Stimulated activated naive CD4-positive, alpha-beta T cell (primary cell): ENCODE measurements at regions not wholly inside any gene's neighbourhood (a gene's known extent, or its start where the extent isn't known, plus 50 kb on each side); places are given as distances from the start of the nearest gene placed in this dataset.
A peak's percentile ranks its signal among the peaks of the same experiment; 100 is the strongest.

Experiments
- DNase-seq, 6 experiments: peaks; one replicate each; lab custom pipeline; 2025; lab: John Stamatoyannopoulos, UW

DNA sequence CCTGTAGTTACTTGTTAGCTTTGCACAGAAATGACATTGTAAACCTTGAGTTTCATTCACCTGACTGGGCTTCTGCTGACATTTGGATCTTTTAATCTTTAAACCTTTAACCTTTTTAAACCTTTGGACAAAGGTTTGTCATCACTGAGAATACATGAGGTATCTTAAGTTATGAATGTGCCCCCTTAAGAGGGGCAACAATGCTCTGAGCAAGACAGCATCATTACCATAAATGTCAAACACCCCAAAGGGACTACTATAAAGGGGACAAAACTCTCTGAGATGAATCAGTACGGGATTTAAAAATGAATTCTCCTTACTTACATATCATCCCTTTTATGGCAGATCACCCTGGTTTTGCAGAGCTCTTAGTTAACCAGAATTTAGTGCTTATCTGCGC lies 203.3 kb downstream of the COG6 start:
- no peak for DNase-seq

DNA sequence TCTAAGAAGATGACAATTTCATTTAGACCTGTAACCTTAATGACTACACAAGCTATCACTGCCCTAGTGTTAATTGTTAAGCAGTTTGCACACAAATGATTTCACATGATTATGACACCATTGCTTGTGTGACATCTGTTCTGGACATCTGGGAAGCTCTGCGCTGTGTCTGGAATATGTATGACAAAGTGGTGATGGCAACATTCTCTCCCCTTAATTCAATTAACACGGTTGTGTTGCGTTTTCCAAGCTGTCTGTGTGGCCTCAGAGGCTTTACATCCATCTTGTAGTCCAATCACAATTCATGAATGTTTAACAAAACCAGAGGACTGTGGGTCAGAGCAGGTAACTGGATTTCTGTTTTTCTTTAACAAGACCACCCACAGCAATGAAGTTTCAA lies 204.4 kb downstream of the COG6 start:
- DNase-seq = no peak

DNA sequence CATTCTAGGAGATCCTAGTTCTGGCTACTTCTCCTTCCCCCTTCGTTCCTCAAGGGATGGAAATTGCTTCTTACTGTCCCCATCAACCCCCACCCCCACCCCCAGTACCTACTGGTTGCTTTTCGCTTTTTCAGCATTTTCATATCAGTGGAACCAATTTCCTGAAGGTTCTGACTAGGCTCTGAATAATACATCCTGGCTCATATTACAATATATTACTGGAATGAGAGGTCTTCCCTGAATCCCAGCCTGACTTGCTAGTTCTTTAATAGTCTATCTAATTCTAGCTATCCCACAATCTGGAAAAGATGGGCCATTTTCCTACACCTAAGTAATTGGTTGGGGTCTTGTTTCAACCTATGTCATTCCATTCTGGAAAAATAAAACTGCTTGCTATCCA lies 207.4 kb downstream of the COG6 start:
- DNase-seq = no peak

DNA sequence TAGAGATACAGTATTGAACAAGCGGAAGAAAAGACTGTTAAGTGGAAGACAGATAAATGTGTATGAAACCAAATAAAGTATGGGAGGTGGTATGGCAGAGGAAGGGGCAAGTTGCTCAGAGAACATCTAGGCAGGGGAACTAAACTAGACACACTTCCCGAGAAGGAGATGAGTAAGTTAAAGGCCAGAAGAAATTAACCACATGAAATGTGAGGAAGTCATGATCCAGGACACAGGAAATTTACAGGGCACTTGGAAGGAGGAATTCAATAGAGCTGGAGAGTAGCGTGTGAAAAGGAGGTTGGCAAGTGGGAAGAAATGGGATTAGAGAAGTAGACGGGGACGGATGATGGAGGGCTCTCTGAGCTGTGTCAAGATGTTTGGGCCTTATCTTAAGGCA lies 208.8 kb downstream of the COG6 start:
- no peak for DNase-seq

DNA sequence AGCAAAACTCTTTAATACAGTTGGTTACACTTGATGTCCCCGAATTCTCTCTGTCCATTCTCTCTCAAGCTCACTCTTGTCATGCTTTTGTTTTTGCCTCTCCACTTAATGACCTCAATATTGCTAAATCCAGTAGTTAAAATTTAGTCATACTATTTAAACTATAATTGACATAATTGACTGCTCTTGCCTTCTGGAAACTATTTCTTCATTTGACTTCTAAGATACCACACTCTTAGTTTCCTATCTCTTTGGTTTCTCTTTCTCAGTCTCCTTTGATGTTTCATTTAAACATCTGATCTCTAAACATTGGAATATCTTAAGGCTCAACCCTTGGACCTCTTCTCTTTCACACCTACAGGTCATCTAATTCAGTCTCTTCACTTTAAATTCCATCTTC lies 211.3 kb downstream of the COG6 start:
- no peak for DNase-seq

DNA sequence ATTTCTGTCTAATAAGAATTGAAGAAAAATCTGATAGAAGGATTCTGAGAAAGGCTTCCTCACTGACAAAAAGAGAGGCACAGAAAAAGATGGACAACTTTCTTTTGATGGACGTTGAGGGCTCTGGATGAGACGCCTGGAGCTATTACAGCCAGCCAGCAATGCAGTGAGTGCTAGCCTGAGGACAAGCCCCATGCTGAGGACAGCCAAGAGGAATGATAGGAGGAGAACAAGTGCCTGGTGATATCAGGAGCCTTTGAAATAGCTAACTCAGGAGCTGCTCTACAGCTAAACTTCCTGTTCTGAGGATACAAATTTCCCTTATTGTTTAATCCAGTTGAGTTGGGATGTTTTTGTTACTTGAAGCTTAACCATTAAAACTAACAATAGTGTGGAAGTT lies 212.3 kb downstream of the COG6 start:
- no peak for DNase-seq

DNA sequence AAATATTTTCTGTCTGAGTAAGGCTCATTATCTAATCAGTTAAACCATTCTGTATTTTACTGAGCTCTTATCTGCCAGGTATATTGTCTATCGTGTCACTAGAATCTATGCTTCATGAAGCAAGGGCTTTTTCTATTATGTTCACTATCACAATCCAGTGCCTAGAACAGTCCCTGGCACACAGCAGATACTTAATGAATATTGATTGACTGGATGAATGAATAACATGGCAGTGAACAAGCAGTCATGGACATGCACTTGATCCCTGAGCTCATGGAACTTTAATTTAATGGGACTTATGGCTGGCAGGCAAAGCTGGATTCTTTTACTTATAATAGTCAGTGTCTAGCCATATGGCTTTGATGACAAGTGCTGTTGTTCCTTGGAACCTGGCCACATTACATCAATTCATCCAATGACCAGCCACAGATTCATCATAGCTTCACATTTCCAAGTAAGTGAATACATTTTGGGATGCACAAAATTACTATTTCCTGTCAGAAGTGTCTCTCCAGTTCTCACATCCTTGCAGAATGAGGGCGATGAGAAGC lies 214.8 kb downstream of the COG6 start:
- no peak for DNase-seq

DNA sequence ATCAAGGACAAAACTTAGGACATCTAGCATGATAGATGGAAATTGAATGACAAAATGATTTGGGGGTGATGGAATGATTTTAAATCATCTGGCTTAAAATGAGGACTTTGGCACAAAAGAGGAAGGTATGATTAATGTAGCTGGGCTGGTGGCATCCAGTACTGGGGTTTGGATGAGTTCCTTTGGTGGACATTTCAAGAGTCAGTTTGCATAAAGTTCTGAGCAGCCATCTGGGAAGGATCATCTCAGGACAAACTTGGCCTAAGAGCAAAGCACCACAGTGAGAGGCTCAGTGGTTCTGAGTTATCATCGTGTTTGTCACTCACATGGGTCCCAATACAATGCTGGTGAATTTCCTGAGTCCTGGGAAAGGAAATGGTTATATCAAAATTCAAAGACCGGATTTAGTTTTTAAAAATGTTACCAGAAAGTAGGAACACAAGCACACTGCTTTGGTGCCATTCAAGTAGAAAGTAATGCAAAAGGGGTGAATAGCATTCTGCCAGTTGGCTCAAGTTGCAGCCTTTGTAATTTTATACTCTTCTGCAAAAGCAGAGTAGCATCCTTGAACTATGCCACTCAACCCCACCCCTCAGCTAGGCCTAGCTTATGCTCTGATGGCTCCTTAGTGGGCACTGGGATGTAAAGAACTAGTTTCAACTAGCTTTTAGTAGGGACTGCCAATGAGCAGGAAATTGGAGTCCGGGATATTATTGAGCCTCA lies 219.0 kb downstream of the COG6 start:
- DNase-seq = no peak

DNA sequence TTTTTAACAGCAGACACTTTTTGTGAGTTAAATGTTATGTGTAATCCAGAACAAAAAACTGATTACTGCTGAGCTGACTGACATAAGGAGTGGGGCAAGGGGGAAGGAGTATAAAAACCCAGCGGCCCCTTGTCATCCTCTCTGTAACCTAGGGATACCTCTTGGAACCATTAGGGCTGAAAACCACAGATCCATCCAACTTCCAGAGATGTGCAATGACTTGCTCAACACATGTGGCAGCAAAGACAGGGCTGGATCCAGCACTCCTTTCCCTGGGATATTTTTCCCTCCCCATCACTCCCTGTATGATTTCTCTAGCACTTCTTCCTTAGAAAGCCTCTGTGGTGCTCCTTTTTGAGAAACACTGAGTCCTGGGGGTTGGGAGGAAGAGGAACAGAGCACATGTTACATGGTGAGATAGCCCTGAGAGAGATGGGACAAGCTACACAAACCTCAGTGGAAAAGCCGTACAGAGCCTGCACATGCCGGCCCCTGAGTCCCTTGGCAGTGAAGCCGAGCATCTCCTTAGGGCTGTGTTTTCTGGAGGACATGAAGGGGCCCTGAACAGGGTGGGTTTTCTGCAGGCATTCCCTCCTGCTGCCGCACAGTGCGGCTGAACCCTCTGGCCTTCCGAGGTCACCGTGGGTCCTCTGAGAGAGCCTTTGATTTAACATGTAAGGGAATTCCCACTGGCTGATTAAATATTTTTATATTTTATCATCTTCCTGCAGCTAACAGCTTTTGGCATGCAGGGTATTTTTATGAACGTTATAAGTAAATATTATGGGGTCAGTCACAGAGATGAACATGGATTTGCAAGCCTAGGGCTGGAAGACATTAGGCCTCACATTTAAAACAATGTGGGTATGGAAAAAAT lies 219.9 kb downstream of the COG6 start:
- no peak for DNase-seq

DNA sequence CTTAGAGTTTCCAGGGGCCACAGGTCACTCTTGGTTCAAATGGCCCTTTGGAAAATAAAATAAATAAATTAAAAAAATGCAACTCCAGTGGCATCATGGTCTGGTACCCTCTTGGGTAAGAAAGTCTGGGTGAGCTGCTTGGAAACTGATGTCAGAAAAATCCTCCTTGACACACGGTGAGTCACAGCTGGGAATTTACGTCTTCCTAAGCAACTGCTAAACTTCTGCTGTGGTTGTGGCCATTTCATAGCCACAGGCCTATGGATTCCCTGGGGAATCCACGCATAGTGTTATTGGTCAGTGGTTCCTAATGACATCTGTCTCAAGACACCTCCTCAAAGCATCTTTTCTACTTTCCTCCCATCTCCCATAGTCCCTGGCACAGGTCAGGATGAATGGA lies 220.8 kb downstream of the COG6 start:
- DNase-seq = no peak

DNA sequence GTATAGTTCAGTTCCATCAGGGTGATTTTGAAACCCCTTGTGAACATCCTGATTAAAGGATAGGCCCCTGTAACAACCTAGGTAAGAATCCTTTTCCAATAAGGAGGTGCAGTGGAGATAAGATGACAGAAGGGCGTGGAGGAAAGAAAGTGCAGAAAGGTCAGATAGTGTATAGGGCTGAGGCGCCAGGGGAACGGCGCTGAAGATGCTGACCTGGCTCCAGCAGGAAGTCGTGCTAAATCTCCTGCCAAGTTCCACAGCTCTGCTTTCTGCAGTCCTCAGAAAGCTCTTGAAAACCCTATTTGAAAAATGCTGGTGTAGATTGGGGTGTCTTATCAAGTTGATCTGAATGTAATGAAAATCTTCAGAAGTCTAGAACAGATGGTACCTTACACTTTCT lies 221.7 kb downstream of the COG6 start:
- no peak for DNase-seq

DNA sequence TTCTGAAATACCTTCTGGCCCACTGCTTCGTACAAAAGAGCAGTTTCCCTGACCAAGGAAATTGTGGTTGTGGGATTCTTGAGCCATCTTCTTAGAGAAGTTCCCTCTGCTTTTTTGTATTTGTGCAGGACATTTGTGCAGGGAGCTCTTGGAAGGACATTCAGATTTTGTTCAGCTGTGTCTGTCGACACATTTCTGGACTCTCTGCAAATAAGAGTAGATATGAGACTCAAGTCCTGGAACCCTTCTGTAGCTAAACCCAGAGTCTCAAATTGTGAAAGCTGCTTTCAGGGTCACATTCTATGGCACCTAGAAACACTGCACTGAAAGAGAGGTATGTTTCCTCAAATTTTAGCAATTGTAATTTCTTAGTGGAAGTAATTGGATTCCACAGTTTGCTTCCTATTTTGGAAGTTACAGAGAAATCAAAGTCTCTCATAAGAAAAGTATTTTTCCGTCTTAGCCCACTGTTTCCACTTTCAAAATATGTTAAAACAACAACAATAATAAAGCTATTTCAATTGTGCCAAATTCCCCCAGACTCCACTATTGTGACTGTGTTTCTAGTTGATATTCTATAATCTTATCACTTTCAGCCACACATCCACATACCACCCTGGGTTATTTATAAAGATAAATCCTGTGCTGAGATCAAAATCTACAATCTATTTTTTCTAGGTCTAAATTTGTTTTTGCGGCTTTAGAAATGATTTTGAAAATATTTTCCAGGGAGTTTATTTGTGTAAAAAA lies 224.0 kb downstream of the COG6 start:
- no peak for DNase-seq

DNA sequence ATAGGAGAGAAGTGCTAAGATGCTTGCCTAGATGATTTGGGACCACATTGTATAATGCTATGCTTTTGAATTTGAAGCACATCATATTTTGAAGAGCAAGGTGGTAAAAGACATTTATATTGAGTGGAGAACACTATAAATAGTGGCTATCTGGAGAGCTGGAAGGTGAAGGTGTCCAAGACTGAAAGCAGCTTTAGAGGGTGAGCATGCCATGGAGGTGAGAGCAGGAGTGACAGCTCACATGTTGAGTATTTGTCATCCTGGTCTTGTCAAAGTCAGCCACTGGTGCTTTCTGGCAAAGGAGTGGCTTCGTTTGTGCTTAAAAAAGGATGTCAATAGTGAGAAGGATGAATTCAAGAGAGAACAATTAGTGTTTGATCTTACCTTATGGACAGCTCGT lies 225.9 kb downstream of the COG6 start:
- no peak for DNase-seq

DNA sequence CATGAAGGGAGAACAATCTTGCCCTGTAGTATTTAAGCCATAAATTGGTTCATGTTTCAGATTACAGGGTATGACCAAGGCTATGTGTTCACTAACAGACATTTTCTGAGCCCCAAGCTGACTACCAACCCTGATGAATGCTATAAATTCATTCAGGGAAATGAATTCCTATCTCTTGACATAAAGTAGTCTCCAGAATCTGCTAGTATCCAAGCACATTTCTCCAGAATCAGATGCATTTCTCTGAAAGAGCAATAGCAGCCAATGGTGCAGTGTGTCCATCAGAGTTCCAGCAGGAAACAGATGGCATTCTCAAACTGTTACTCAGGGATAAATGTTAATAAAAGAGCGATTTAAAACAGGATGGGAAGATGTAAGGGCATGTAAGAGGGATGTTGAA lies 226.4 kb downstream of the COG6 start:
- DNase-seq = no peak

DNA sequence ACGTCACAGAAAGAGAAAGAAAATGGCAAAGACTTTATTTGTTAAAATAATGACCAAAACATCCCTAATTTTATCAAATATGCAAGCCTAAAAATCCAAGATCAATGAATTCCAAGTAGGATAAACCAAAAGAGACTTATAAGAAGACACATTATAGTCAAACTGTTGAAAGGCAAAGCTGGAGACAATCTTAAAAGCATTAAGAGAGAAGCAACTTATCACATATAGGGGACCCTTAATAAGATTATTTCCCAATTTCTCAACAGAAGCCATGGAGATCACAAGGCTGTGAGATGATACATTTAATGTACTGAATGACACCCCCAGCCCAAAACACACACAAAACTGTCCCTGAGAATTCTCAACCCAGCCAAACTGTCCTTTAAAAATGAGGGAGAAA lies 228.7 kb downstream of the COG6 start:
- no peak for DNase-seq

DNA sequence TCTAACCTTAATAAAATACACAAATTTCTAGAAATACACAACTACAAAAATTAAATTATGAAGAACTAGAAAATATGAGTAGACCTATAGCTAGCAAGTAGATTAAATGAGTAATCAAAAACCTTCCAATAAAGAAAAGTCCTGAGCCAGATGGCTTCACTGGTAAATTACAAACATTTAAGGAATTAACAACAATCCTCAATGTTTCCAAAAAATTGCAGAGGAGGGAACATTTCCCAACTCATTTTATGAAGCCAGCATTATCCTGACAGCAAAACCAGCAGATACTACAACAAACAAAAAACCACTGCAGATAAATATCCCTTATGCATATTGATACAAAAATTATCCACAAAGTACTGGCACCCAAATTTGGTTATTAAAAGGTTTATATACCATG lies 230.9 kb downstream of the COG6 start:
- DNase-seq = no peak

DNA sequence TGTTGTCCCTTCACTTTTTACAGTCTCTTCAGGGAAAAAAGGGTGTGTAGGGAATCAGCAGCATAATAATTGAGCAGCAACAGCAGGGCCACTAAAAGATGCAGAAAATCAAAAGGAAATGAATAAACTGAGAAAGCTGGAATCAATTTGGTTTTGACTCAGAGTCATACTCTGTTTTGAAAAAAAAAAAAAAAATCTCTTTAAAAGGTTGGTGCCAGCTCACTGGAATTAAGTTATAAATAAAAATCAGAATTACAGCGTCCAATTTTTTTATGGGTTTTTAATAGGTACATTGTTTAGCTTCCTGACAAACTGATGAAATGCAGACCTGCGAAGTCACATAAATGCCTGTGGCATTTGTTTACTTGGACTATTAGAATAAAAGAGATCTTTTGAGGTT lies 231.9 kb downstream of the COG6 start:
- no peak for DNase-seq

DNA sequence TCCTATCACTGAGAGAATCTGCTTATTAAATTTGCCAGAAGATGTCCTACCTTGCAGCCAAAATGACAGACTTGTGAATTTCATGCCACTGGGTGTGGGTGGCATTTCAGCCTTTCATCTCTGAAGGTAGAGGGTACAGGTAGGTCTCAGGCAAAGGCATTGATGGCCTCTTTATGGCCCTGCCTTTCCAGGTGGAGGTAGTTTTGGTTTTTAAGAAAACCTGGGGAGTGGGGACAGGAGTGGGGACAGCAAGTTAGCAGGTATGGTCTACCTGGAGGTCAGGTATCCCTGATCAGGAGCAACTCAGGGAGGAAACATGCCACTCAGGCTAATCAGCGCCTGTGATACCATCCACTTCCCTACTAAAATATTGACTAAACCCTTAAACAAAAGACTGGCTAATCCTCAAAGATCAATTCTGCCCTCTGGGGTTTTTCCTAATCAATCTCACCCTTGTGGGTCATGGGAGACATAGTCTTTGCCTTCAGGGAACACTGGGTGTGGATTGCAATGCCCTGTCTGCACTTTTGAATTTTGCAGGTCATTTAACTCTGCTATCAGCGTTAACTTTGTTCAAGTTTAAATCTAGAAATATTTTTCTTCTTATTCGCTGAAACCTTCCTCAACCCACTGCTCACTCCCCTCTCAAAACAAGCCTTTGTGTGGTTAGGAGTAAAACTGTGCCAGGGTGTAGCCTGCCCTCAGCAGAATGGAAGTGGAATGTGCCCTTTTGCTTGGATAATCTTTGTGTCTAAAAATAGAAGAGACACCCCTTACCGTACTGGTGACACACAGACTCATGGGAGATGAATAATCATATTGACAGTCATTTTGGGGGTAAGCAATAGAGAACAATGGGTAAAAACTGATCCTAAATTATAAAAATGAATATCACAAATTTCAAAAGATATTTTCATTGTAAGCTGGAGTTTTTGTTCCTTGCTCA lies 233.7 kb downstream of the COG6 start:
- DNase-seq = no peak

DNA sequence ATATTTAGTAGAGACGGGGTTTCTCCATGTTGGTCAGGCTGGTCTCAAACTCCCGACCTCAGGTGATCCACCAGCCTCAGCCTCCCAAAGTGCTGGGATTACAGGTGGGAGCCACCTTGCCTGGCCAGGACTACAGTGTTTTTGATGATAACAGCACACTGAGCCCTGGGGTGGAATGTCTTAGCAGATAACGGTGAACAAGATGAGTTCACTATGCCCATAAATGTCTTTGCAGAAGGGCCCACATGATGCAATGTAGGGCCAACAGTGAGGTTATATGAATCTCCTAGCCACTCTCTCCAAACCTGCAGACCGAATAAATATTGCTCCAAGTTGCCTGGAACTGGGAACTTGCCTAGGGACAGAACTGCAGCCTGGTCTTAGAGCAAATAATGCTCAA lies 235.1 kb downstream of the COG6 start:
- no peak for DNase-seq

DNA sequence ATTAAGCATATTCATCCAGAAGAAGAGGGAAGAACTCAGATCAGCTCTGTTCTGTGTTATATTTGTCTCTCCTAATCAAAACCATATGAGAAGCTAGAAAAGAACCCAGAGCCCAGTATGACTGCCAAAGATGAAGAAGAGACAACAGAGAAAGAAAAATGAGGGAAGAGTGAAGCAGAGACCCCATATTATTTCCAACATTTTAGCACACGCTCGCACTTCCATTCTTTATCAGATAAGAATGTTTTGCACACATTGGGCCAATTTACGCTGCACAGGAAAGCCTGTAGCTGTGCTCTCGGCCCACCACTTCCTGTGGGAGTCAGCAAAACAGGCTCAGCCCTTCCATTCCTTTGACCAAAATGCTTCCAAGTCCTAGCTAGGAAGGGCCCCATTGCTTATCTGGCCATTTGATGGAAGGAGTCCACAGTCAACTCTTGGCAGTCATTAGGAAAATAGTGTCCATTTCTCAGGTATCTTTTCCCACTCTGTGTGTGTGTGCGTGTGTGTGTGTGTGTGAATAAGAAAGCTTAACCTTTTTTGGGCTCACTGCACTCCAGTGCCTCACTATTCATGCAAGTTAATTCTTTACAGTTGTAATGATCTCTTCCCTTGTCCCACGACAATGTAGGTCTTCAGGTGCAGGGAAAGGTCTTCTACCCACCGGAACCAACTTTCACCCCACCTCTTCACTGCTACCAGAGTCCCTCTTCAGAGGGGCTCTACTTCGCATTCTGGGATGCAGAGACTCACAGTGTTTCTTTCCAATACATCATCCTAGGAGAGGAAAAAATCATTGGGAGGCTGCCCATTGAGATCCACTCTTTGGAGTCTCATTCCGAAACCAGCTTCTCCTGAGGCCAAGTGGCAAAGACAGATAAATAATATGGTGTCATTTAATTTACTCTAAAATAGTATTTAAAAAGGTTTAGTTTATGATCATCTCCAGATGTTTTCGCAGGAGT lies 237.5 kb downstream of the COG6 start:
- DNase-seq = peak in 5 of 6 experiments; percentile 1 to 58 (median 17)
